Stimulated activated naive CD8-positive, alpha-beta T cell treated with anti-CD3 and anti-CD28 coated beads, Interleukin-15, amount 100 ng/mL, for 72 hours (primary cell): ENCODE measurements at regions not wholly inside any gene's neighbourhood (a gene's known extent, or its start where the extent isn't known, plus 50 kb on each side); places are given as distances from the start of the nearest gene placed in this dataset.

Experiments used
- ATAC-seq: fragments of 150-1000 bp; cut with Tn5 transposase; 2 replicates; pipeline ENCODE4 v1.10.0; 2021; ENCODE audit warnings: mild to moderate bottlenecking, moderate library complexity
- DNase-seq, 2 donors: peaks; one replicate each; pipeline ENCODE4 v3.0.0; 2021 to 2022
- H3K27ac Mint-ChIP-seq, 2 donors: one replicate each; pipeline ENCODE4 v1.8.0; 2022; ENCODE audit warnings: mild to moderate bottlenecking in 2 of 2, mixed read lengths in 2 of 2, moderate library complexity in 2 of 2
- H3K27me3 Mint-ChIP-seq: one replicate; pipeline ENCODE4 v1.8.0; 2022; ENCODE audit warnings: mixed read lengths
- H3K4me1 Mint-ChIP-seq: one replicate; pipeline ENCODE4 v1.8.0; 2022; ENCODE audit warnings: mild to moderate bottlenecking, mixed read lengths
- H3K4me3 Mint-ChIP-seq, 2 donors: one replicate each; pipeline ENCODE4 v1.8.0; 2022; ENCODE audit warnings: mild to moderate bottlenecking in 2 of 2, mixed read lengths in 2 of 2, moderate library complexity in 1 of 2
- H3K9me3 Mint-ChIP-seq, 2 donors: one replicate each; pipeline ENCODE4 v1.8.0; 2022; ENCODE audit warnings: mixed read lengths in 2 of 2

DNA sequence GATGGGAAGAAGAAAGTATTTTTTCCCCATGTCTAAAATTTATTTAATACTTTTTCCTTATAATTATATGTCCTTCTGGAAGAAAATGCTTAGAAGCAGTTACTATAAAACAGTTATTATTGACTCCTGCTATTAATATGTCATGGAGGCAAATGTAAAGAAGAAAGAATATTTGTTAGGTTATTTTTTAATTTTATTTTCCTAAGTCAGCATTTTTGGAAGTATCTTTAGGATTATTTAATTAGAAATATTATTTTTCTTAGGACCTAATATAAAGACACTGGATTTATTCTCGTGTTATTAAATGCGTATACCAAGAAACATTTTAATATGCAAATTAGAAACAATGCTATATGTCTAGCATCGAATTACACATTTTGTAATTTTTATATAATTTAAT, 687.7 kb downstream of the TRAM1L1 start:
- Mint-ChIP-seq H3K27ac (no peak overlapping the region), H3K9me3 (no peaks in the 10 kb centered on the region), H3K27me3 (no peaks in the 10 kb centered on the region), H3K4me3 (no peak overlapping the region), H3K4me1 (no peaks in the 10 kb centered on the region)
- ATAC-seq (no peak), DNase-seq (no peak)

DNA sequence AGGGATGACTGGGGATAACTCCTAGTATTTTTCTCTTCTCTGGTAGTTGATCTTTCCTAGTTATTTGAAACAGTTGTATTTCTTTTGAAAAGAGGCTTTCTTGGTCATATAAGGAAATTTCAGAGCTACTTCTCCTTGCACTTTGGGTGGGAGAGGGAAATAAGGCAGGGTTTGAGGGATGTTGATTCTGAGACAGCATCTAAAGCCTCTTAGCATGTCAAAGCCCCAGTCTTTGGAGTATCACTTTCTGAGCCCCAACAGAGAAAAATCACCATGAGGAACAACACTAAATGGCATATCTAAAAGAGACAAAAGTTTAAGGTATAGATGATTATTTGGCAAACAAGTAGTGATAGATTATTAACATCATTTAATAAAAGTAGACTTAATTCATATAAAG, 688.1 kb downstream of the TRAM1L1 start:
- Mint-ChIP-seq H3K4me3 (no peak overlapping the region), H3K27ac (no peak overlapping the region), H3K27me3 (no peaks in the 10 kb centered on the region), H3K9me3 (no peaks in the 10 kb centered on the region), H3K4me1 (no peaks in the 10 kb centered on the region)
- DNase-seq (no peak), ATAC-seq (no peak)

DNA sequence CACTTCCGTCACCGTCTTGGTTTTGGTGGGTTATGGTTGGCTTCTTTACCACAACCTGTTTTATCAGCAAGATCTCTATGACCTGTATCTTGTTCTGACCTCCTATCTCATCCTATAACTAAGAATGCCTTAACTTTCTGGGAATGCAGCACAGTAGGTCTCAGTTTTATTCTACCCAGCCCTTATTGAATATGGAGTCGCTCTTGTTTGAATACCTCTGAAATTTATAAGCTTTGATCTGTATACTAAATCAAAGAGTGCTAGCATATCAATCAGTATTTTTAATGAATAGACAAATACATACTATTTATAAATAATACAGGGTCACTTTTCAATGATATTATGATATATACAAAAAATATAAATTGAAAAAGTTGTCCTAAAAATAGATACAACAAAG, 690.0 kb downstream of the TRAM1L1 start:
- Mint-ChIP-seq H3K4me3 (no peak overlapping the region), H3K27me3 (no peaks in the 10 kb centered on the region), H3K27ac (no peak overlapping the region), H3K9me3 (no peaks in the 10 kb centered on the region), H3K4me1 (no peaks in the 10 kb centered on the region)
- DNase-seq, result no peak
- no peak for ATAC-seq

DNA sequence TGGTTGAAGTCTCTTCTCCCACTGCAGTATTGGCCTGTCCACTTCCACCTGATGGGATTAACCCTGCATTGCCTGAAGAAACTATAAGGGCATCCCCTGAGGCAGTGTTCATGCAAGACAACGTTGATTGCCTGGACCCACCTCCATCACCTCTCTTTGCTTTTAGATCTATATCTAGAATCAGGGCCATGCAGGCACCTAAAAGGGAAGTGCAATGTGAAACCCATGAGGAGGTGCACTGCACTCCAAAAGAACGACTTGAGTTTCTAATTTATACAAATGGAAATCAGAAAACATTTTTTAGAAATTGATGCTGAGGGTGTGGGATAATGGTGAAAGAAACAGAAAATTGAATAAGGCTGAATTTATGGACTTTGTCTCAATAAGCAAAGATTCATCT, 694.4 kb downstream of the TRAM1L1 start:
- DNase-seq, result no peak
- Mint-ChIP-seq H3K27ac (no peak overlapping the region), H3K4me1 (no peaks in the 10 kb centered on the region), H3K9me3 (peaks cover 0 to 9% of the 10 kb centered on the region in 2 donors), H3K27me3 (no peaks in the 10 kb centered on the region), H3K4me3 (no peak overlapping the region)
- no peak for ATAC-seq

DNA sequence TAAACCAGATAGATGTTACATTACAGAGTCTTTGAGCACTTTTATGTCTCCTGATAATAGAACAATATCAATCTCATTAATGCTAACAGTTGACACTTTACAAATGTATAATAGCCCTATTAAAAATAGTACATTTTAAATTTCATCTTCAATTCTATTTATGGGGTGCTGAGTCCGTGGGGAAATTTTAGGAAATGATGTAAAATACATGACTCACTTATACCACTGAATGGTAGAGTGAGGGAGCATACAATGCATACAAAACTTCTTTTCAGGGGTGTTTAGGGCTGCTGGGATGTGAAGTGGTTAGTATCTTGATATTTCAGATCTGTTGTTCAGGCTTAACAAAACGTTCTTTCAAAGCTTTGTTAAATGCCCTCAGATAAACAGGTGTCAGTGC, 696.2 kb downstream of the TRAM1L1 start:
- Mint-ChIP-seq H3K27me3 (no peaks in the 10 kb centered on the region), H3K4me1 (no peaks in the 10 kb centered on the region), H3K4me3 (no peak overlapping the region), H3K27ac (no peak overlapping the region), H3K9me3 (peaks cover 0 to 9% of the 10 kb centered on the region in 2 donors)
- no peak for ATAC-seq
- no peak for DNase-seq

DNA sequence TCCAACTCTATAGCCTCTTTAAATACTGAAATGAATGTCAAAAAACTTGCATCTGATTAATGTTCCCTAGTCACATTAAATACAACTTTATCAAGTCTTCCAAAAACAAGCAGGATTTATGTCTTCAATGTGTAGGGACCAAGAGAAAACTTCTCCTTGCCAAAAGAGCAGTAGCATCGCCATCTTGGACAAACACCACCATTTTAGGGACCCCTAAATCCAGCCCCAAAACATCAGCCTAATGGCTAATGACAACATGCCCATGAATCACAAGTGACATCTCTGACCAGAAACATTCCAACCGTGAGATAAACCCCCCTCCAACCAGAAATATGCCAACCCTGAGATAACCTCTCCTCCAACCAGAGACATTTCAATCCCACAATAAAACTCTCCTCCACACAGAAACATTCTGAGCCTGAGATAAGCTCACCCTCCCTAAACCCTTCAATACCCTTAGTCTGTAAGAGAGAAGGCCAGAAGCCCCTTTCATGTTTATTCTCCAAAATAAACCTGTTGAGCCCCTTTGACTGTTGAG, 697.4 kb downstream of the TRAM1L1 start:
- Mint-ChIP-seq H3K9me3 (peaks cover 0 to 9% of the 10 kb centered on the region in 2 donors), H3K27me3 (no peaks in the 10 kb centered on the region), H3K4me1 (no peaks in the 10 kb centered on the region), H3K27ac (no peak overlapping the region), H3K4me3 (no peak overlapping the region)
- DNase-seq (no peak), ATAC-seq (no peak)

DNA sequence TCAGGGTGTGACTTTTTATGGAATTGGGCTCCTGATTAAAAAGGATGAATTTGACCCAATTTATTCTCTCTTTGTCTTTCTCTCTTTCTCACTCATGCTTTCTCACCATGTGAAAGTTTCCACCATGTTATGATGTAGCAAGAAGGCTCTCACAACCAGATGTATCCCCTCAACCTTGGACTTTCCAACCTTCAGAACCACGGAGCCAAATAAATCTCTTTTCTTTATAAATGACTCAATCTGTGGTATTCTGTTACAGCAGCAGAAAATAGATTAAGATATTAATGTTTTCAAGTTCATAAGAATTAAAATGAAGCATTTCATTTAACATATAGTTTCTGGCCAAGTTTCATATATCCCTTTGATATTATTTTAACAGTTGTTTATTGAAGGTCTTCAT, 698.5 kb downstream of the TRAM1L1 start:
- no peak overlapping the region for H3K27ac Mint-ChIP-seq
- DNase-seq, result no peak
- peaks cover 0 to 9% of the 10 kb centered on the region in 2 donors for H3K9me3 Mint-ChIP-seq
- no peak for ATAC-seq
- no peaks in the 10 kb centered on the region for H3K27me3 Mint-ChIP-seq
- H3K4me1 Mint-ChIP-seq, result no peaks in the 10 kb centered on the region
- no peak overlapping the region for H3K4me3 Mint-ChIP-seq

DNA sequence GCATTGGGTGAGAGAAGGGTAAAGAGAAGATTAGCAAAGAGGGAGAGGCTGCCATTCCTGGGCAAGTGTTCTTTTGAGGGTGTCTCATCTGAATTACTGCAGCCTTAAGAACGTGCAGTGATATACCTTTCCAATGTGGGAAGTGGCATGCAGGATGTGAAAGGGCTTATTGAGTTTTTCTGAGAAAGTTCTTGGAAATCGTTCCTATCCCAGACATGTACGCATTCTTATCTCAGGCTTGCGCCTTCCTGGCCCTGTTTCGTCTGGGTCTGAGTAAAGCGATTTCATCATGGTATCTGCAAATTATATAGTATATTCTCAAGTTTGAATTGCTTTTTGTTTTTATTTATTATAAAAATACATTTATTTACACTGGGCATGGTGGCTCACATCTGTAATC, 699.8 kb downstream of the TRAM1L1 start:
- H3K27me3 Mint-ChIP-seq, result no peaks in the 10 kb centered on the region
- H3K4me1 Mint-ChIP-seq, result no peaks in the 10 kb centered on the region
- H3K4me3 Mint-ChIP-seq, result no peak overlapping the region
- H3K9me3 Mint-ChIP-seq, result peaks cover 0 to 9% of the 10 kb centered on the region in 2 donors
- ATAC-seq (no peak), DNase-seq (no peak)
- no peak overlapping the region for H3K27ac Mint-ChIP-seq

DNA sequence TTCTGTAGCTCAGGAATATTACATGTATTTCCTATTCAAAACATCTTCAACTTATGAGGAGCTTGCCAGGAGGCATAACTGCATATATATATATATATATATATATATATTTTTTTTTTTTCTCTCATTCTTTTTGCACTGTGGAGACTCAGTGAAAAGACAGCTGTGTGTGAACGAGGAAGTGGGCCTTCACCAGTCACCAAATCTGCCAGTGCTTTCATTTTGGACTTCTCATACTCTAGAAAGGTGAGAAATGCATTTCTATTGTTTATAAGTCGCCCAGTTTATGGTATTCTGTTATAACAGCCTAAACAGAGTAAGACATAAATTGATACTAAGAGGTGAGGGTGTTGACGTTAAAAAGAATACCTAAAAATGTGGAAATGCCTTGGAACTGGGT, 710.6 kb downstream of the TRAM1L1 start:
- no peaks in the 10 kb centered on the region for H3K27me3 Mint-ChIP-seq
- no peak overlapping the region for H3K27ac Mint-ChIP-seq
- no peaks in the 10 kb centered on the region for H3K4me1 Mint-ChIP-seq
- DNase-seq, result no peak
- ATAC-seq, result no peak
- H3K9me3 Mint-ChIP-seq, result peaks cover 0 to 7% of the 10 kb centered on the region in 2 donors
- no peak overlapping the region for H3K4me3 Mint-ChIP-seq

DNA sequence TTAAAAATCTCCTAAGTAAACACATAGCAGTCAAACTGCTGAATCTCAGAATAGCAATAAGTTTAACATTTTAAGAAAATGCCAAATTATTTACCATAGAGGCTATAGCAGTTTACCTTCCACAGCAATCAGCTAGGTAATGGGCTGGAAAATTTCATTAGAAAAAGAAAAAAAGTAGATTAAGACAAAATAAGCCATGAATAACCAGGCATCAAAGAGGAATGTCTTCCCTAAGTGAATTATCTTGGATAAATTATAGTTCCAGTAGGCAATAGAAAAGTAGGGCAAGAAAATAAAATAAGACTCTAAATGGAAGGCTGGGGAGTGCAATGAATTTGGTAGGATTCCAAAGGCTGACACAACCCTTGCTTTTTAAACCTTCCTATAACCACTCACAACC, 722.8 kb downstream of the TRAM1L1 start:
- H3K9me3 Mint-ChIP-seq, result no peaks in the 10 kb centered on the region
- ATAC-seq, result no peak
- no peaks in the 10 kb centered on the region for H3K27me3 Mint-ChIP-seq
- no peak overlapping the region for H3K4me3 Mint-ChIP-seq
- no peak overlapping the region for H3K27ac Mint-ChIP-seq
- DNase-seq, result no peak
- no peaks in the 10 kb centered on the region for H3K4me1 Mint-ChIP-seq

DNA sequence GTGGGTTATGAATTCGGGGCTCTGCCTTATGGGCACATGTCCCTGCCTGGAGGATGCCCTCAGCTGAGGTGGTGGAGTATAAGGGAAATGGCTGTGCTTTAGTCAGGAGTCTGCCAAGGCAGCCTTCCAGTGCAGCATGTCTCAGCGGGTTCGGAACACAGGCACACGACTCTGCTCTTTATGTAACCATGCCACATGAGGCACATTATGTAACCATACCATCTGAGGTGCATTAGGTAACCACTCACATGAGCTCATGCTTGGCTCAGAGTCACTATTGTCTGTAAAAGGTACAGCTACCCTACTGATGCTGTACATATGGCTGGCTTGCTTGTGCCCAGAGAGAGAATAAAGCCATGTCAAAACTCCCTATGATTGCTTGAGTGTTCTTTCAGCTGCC, 723.6 kb downstream of the TRAM1L1 start:
- no peaks in the 10 kb centered on the region for H3K9me3 Mint-ChIP-seq
- DNase-seq (no peak), ATAC-seq (no peak)
- H3K27me3 Mint-ChIP-seq, result no peaks in the 10 kb centered on the region
- no peak overlapping the region for H3K4me3 Mint-ChIP-seq
- H3K4me1 Mint-ChIP-seq, result no peaks in the 10 kb centered on the region
- no peak overlapping the region for H3K27ac Mint-ChIP-seq

DNA sequence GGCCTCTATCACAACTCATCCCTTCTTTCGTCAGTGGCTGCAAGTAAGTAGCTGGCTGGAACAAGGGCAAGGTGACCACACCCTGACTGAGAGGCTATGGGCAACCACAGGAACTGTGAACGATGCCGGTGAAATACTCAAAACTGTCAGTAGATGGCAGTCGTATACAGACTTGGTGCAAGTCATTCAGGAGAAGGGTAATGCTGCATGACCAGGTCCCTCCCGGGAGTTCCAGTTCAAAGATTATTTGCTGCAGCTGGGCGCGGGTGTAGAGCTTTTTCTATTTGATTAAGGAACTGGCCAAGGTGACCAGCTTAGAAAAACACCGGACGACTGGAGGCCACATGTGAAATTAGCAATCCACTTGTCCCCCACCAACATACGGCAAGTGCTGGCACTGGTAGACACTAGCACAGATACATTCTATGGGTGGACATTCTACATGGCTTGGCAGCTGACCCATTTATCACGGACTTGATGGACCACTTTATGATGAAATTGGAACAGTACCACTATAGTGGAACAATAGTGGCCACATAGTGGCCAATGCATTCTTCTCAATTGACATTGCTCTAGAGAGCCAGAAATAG, 726.6 kb downstream of the TRAM1L1 start:
- Mint-ChIP-seq H3K27ac (no peak overlapping the region), H3K27me3 (no peaks in the 10 kb centered on the region), H3K4me3 (no peak overlapping the region), H3K4me1 (no peaks in the 10 kb centered on the region), H3K9me3 (no peaks in the 10 kb centered on the region)
- DNase-seq (peak; percentile 28 to 33), ATAC-seq (peak; percentile 63)

DNA sequence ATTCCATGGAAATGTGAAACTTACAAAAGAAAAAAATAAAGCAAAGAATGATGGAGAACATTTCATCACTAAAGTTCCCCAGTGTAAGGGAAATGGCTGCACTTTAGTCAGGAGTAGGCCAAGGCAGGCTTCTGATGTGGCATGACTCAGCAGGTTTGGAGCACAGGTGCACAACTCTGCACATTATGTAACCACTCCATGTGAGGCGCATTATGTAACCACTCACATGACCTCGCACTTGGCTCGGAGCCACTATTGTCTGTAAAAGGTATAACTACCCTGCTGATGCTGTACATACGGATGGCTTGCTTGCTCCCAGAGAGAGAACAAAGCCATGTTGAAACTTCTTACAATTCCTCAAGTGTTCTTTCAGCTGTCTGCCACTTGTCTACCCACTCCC, 727.6 kb downstream of the TRAM1L1 start:
- Mint-ChIP-seq H3K27ac (no peak overlapping the region), H3K4me1 (no peaks in the 10 kb centered on the region), H3K4me3 (no peak overlapping the region), H3K9me3 (no peaks in the 10 kb centered on the region), H3K27me3 (no peaks in the 10 kb centered on the region)
- no peak for ATAC-seq
- DNase-seq, result no peak

DNA sequence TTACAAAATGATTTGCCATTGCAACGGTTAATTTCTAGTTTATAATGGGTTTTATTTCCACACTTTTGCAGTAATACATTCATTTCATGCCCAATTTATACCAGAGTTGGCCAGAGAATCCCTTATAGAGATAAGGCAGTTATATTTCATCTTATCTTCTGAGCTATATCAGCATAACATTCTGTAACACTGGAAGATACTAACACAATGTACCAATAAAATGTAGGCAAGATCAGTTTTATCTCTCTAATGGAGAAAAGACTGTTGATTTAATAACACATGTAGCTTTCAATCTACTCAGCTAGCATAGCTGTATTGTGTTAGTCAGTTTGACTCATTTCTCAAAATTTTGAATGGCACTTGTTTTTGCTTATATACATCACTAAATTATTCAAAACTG, 738.6 kb downstream of the TRAM1L1 start:
- Mint-ChIP-seq H3K27ac (no peak overlapping the region), H3K4me1 (no peaks in the 10 kb centered on the region), H3K4me3 (no peak overlapping the region), H3K9me3 (no peaks in the 10 kb centered on the region), H3K27me3 (no peaks in the 10 kb centered on the region)
- ATAC-seq (no peak), DNase-seq (no peak)

DNA sequence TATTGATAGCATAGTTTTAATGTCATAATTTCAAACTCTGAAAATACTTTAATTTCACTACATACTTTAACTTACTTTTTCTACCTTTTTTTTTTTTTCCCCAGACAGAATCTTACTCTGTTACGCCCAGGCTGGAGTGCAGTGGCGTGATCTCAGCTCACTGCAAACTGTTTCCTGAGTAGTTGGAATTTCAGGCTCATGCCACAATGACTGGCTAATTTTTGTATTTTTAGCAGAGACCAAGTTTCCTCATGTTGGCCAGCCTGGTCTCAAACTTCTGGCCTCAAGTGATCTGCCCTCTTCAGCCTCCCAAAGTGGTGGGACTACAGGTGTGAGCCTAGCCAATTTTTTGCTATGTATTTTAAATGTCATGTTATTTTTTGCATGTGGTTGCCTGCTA, 741.6 kb downstream of the TRAM1L1 start:
- ATAC-seq, result no peak
- H3K4me1 Mint-ChIP-seq, result no peaks in the 10 kb centered on the region
- no peaks in the 10 kb centered on the region for H3K27me3 Mint-ChIP-seq
- no peak for DNase-seq
- H3K4me3 Mint-ChIP-seq, result no peak overlapping the region
- no peaks in the 10 kb centered on the region for H3K9me3 Mint-ChIP-seq
- no peak overlapping the region for H3K27ac Mint-ChIP-seq

DNA sequence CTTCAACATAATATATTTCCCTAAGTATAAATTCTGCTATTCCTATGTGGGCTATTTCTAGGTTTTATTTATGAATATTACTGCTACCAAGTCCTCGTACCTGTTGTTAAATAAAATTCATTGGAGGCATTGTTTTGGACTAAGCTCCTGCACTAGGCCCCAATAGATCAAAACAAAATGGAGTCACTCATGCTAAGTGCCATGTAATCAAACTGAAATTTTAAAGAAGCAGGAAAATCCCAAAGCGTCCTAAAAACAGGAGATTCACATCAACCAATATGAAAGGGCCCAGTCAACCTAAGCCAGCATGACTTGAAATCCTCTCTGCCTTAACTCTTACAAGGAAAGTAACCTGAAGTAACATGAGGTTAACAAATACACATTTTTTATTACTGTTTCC, 743.2 kb downstream of the TRAM1L1 start:
- no peak overlapping the region for H3K4me3 Mint-ChIP-seq
- ATAC-seq, result no peak
- no peak for DNase-seq
- no peak overlapping the region for H3K27ac Mint-ChIP-seq
- no peaks in the 10 kb centered on the region for H3K27me3 Mint-ChIP-seq
- no peaks in the 10 kb centered on the region for H3K4me1 Mint-ChIP-seq
- H3K9me3 Mint-ChIP-seq, result no peaks in the 10 kb centered on the region

DNA sequence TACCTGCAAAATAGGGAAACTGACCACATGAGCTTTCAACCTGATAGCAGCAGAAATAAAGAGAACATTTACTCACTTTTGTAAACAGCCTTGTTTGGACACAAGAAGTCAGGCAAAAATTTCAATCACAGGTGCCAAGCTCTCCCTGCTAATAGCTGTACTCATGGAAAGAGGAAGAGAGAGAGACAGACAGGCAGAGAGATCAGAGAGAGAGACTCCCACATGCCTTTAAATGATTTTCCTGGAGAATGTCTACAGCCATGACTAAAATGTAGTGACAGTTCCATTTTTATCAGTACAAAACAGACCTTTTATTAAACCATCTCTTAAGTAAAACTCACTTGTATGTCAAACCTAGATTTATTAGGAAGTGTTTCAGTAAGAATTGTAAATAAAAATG, 752.9 kb downstream of the TRAM1L1 start:
- Mint-ChIP-seq H3K4me1 (no peaks in the 10 kb centered on the region), H3K4me3 (no peak overlapping the region), H3K9me3 (peaks cover 0 to 7% of the 10 kb centered on the region in 2 donors), H3K27me3 (no peaks in the 10 kb centered on the region), H3K27ac (no peak overlapping the region)
- no peak for DNase-seq
- no peak for ATAC-seq
